HG02973 (cell line): ENCODE measurements at regions not wholly inside any gene's neighbourhood (a gene's known extent, or its start where the extent isn't known, plus 50 kb on each side); places are given as distances from the start of the nearest gene placed in this dataset.
"Not testable (repeated sequence)": the region's sequence is repeated elsewhere in the genome, so short reads cannot be mapped to it uniquely, and the experiment has no call there.

Source experiments
- ATAC-seq: cut with Tn5 transposase; IDR thresholded peaks from one replicate; pipeline ENCODE4 v1.9.1; 2021; ENCODE audit warnings: moderate library complexity; ENCODE audit not compliant: unreplicated experiment

GRCh38 chr4:131370846-131371245, 1778.2 kb upstream of the PCDH10 start:
- no peak for ATAC-seq

DNA sequence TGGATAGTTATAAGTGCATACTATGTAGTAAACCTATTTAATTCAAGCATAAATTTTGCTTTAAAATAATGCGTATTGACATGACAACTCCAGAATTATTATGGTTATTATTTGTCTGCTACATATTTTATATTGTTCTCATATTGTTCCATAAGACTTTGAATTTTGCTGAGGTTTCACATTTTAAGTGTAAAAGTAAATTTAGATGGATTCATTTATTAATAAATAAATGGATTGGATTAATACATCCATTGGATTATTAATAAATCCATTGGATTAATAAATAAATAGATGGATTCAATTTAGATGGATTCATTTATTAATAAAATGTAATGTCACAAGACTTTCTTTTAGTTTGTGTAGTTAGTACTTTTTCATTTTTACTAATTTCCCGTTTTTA, 1768.0 kb upstream of the PCDH10 start:
- ATAC-seq: no peak

GRCh38 chr4:131382839-131383238, 1766.3 kb upstream of the PCDH10 start:
- ATAC-seq: no peak

DNA sequence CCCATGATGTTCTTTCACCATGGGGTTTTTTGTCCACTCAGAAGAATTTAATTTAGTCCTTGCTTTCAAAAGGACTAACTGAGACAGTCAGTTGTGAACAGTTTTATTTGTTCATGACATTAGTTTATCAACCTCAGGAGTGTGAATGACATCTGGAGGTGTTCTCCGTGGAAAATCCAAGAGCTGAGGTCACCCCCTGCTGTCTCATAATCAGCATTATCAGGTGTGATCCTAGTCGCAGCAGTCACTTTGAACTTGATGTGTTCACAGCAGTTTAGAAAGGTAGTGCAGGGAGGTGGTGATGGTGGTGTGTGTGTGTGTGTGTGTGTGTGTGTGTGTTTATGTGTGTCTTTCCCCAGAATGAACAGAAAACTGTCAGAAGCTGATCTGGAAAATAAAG, 1760.8 kb upstream of the PCDH10 start:
- ATAC-seq: no peak

DNA sequence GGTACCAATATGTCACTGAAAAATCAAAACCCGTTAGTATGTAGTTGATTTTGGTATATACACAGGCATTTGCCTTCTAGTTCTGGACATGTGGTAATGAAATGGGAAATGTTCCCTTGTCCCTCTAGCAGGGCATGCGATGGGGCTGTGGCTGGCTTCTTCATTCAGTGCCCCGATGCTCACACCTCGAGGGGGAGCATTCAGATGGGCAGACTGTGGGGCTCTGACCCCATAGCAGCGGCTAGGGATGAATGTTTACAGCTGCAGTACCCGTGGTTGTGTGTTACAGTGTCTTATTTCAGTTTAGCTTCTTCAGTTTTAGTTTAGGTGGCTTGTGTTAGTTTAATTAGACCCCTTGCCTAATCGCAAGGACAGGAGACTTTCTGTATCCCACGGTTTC, 1741.0 kb upstream of the PCDH10 start:
- no peak for ATAC-seq

- ATAC-seq: no peak
Observed at GRCh38 chr4:131411393-131411792, 1737.7 kb upstream of the PCDH10 start.

- ATAC-seq: no peak
Observed at GRCh38 chr4:131419147-131419546, 1729.9 kb upstream of the PCDH10 start.

- no peak for ATAC-seq
Observed at GRCh38 chr4:131426023-131426758, 1722.9 kb upstream of the PCDH10 start.

GRCh38 chr4:131427000-131427399, 1722.1 kb upstream of the PCDH10 start:
- no peak for ATAC-seq

DNA sequence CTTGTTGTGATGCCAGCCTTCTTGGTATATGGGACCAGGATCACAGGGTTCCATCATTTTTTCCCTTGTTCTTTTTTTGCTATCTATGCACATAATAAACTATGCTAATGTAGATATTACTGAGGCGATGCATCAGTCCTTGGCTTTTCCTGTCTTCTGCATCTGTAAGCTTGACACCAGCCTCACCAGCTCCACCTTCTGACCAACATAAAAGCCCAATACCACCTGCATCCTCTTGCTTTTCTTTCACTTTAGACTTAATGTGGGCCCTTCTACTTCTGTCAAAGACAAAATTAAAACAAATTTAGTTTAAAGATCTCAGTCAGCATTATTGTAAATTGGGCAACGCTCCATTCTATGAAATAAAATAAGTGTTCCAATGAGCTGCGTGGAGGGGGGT, 1718.8 kb upstream of the PCDH10 start:
- ATAC-seq: no peak

GRCh38 chr4:131441004-131441688, 1707.9 kb upstream of the PCDH10 start:
- no peak for ATAC-seq

DNA sequence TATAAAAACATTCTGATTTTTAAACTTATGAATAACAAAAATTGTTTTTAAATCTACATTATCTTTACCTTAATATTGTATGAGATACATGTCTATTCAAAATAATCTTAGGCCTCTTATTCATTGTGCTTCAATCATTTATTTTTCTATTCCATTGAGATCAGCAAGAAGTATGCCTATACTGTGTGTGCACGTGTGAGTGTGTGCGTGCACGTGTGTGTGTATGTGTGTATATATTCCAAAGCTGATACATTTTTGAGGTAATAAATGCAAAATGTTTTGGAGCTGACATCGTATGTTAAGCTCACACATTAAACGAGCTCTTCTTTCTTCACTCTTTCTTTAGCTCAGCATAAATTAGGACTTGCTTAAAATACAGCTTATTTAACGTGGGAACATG, 1701.2 kb upstream of the PCDH10 start:
- ATAC-seq: no peak

DNA sequence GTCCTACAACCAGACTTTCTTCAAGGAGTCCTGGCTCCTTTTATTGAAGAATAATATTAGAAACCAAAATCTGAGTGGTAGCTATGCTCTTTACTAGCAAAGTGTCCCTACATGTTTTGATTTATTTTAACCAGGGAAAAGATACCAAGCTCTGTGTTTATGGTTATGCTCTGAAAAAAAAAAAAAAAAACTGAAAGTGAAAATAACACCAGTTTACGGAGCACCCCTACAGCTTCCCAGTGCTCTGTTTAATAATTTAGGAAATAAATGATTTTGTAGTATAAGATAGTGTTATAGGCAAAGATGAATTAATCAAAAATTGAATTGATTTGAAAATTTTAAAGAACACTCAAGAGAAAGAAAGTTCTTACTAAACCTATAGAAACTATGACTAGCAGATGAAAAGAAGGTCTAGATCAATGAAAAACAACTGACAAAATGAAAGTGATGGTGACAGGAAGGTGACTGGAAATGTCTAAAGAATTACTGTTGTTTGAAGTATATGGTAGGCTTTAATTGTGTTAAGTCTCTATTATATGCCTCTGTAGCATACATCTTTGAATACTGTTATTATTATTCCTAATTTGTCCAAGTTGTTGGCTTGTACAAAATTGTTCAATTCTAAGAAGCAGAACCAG, 1698.4 kb upstream of the PCDH10 start:
- no peak for ATAC-seq

DNA sequence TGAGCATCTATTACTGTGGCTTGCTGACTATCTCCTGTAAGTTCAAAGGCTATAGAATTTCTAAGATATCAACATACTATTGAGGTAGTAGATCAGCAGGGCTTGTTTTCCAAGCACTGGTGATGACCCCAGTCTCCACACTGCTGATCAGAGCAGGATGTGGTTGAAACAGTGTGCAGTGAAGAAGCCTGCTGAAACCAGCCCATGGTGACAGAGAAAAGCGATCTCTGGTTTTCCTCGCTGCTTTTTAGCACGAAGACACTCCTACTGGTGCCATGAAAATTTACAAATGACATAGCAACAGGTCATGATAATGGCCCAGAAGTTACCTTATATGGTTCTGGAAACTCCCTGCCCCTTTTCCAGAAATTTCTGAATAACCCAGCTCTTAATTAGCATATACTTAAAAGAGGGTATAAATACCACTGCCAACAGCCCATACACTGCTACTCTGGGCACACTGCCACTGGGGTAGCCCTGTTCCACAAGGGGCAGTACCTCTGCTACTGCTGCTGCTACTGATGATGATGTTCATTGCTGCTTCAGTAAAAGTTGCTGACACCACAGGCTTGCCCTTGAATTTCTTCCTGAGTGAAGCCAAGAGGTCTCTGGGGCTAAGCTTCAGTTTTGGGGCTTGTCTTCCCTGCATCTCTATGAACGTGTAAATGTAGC, 1689.5 kb upstream of the PCDH10 start:
- no peak for ATAC-seq

DNA sequence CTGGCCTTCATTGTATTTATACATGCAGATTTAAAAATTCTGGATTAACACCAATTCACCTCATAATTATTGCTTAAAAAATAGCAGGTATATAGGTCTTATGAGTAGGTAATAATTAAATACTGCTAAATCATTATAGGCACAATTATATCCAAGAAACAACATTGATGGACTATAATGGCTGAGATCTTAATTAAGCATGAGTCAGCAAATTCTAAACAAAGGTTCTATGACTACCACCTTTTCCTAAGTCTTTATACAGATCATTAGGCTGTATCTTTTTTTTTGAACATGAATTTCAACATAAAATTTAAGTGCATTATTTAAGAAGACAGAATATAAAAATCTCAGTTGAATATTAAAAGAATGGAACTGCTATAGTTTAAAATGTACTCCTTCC, 1678.7 kb upstream of the PCDH10 start:
- ATAC-seq: no peak

DNA sequence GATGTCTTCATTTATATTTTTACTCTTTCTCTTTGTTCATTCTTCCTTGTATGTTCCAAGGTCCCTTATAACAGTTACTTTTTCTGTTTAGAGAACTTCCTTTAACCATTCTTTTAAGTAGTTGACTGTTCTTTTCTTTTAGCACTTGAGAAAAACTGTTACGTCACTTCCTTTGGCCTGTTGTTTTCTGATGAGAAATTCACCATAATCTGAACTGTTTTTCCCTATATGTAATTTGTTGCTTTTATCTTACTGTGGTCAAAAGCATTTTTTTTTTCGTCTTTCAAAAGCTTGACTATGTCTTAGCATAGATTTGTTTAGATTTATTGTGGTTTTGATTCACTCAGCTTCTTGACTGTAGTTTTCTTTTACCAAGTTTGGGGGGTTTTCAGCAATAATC, 1660.3 kb upstream of the PCDH10 start:
- ATAC-seq: no peak

DNA sequence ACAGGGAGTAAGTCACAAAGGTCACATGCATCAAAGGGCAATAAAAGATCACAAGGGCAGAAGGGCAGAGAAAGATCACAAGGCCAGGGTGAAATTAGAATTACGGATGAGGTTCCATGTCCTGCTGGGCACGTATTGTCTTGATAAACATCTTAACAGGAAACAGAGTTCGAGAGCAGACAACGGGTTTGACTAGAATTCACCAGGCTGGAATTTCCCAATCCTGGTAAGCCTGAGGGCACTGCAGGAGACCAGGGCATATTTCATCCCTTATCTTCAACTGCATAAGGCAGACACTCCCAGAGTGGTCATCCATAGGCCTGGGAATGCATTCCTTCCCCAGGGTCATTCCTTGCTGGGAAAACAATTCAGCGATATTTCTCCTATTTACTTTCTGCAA, 1652.9 kb upstream of the PCDH10 start:
- not testable (repeated sequence) for ATAC-seq

- no peak for ATAC-seq
Observed at GRCh38 chr4:131499141-131499873, 1649.8 kb upstream of the PCDH10 start.

DNA sequence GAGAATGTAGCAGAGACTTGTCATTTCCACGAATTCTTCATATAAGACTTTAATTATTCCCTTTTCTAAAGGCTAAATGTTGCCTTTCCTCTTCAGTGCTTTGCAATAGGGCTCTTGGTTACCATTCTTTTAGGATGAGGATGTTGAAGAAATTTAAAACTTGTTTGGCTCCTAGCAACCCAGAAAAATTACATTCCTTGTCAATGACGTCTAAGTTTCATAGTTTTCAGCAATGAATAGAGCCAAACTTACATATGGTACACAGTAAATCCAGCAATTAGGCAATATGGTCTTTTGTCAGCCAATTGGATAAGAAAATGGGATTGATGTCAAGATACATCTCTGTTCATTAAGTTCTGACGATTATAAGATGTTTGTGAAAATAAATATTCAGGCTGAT, 1639.6 kb upstream of the PCDH10 start:
- no peak for ATAC-seq

DNA sequence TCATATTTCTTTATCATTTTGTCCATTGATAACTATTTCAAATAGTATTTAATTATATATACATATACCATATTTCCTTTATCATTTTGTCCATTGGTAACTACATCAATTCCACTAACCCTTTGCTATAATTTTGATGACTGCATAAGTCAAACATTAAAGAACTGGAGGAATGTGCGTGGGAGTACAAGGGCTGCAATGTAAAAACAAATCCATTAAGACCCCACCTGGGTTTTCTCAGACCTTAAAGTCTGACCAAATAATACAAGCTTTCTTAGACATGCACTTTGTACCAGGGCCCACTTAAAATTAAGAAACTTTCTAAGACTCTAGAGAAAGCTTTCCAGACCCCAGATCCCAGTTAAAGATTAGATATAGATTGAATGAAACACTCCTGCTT, 1622.4 kb upstream of the PCDH10 start:
- no peak for ATAC-seq

DNA sequence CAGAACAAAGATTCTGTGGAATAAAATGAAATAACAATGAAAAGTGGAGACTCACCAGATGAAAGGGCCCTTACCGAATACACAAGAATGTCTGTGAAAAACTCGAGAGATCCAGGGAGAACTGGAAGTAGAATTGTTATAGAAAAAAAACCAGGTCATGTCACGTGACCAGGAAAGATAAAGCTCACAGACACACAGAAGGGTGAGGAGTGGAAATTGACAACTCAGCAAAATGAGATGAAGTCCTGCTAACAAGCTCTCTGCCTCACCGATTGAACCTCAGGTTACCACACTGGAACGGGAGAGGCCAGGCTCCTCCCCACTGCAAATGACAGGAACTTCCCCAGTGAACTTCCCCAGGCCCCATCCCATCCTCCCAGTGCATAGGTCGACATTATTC, 1618.0 kb upstream of the PCDH10 start:
- no peak for ATAC-seq
